ENCODE measurements at regions not wholly inside any gene's neighbourhood (a gene's known extent, or its start where the extent isn't known, plus 50 kb on each side); places are given as distances from the start of the nearest gene placed in this dataset.

GRCh38 chr5:96565582-96566265 is 96.5 kb upstream of the CAST start:
- Histone ChIP-seq H2BK12ac (ENCODE audit: low read depth, low read length) (no peak overlapping the region), H3K56ac (replicated peaks; ENCODE audit: insufficient read length, low read depth, low read length) (no peak overlapping the region), H3K14ac (ENCODE audit: insufficient read length) (no peak overlapping the region), H3K4me1 (replicated peaks in 1 of 4; ENCODE audit: control insufficient read depth in 3 of 4, insufficient read depth in 4 of 4, low read length in 3 of 4) (no peaks in the 10 kb centered on the region), H3K23ac (ENCODE audit: insufficient read length) (no peak overlapping the region), H2BK5ac (ENCODE audit: low read depth, low read length) (no peak overlapping the region), H2BK20ac (ENCODE audit: low read length) (no peak overlapping the region), H4K91ac (replicated peaks; ENCODE audit: insufficient read length, low read length) (no peak overlapping the region), H2BK120ac (replicated peaks; ENCODE audit: low read depth, low read length) (no peak overlapping the region), H2BK15ac (ENCODE audit: low read length) (no peak overlapping the region), H2AK5ac (ENCODE audit: low read depth, low read length) (no peak overlapping the region), H3K4me3 (ENCODE audit: extremely low read depth in 1 of 4, insufficient read depth in 2 of 4, low read depth in 3 of 4, low read length in 4 of 4) (no peak overlapping the region), H3K9ac (replicated peaks in 1 of 4; ENCODE audit: extremely low read depth in 1 of 4, low read depth in 3 of 4, low read length in 3 of 4) (no peak overlapping the region), H3K27ac (ENCODE audit: low read depth, low read length) (no peak overlapping the region), H2AFZ (ENCODE audit: low read length) (no peak overlapping the region), H4K20me1 (replicated peaks in 1 of 2; ENCODE audit: control insufficient read depth in 1 of 2, insufficient read depth in 2 of 2, low read length in 2 of 2) (no peaks in the 10 kb centered on the region), H4K5ac (ENCODE audit: insufficient read length, low read depth, low read length) (no peak overlapping the region), H3K4ac (replicated peaks; ENCODE audit: insufficient read length, low read depth, low read length) (no peak overlapping the region), H3K18ac (ENCODE audit: extremely low read depth, low read length) (no peak overlapping the region), H3K79me1 (ENCODE audit: low read depth, low read length) (no peaks in the 10 kb centered on the region), H3K27me3 (replicated peaks in 1 of 4; ENCODE audit: control insufficient read depth in 3 of 4, extremely low read depth in 1 of 4, insufficient read depth in 3 of 4, low read length in 3 of 4) (no peaks in the 10 kb centered on the region), H4K8ac (ENCODE audit: extremely low read depth, insufficient read depth, low read length) (no peak overlapping the region), H3K79me2 (ENCODE audit: control insufficient read depth in 1 of 2, insufficient read depth in 2 of 2, low read length in 2 of 2) (no peaks in the 10 kb centered on the region), H3K23me2 (ENCODE audit: low read depth, low read length) (no peaks in the 10 kb centered on the region), H3K9me3 (ENCODE audit: insufficient read depth in 2 of 2, low read depth in 1 of 2, low read length in 1 of 2) (no peaks in the 10 kb centered on the region), H3K4me2 (ENCODE audit: insufficient read depth in 1 of 2, low read depth in 2 of 2, low read length in 2 of 2) (no peak overlapping the region), H3K36me3 (ENCODE audit: control insufficient read depth in 2 of 4, insufficient read depth in 4 of 4, low read length in 3 of 4) (no peaks in the 10 kb centered on the region)
- POLR2A ChIA-PET (ENCODE audit: partially characterized antibody) = no interaction called here
- CTCF ChIA-PET (ENCODE audit: partially characterized antibody) = interaction anchor here (1.4 kb wide), 1 partner anchor 30 kb away, joined by 6 read pairs; no protein-coding TSS in a partner anchor
- FAIRE-seq (no peak), DNase-seq (ENCODE audit: low read depth in 1 of 2, low spot score in 2 of 2) (no peak)
- 0 out of 2 replicates have a peak, but pooled peaks have one; percentile 9 for TF ChIP-seq MAFK (IDR thresholded peaks at IDR 0.05; ENCODE audit: low read depth, low read length)
- peak; percentile 48; the same call in 1 of the 2 replicates for TF ChIP-seq BACH1 (IDR thresholded peaks at IDR 0.05; ENCODE audit: low read length)
- TF ChIP-seq TEAD4 (IDR thresholded peaks at IDR 0.05; ENCODE audit: low read depth, low read length) = no peak
- WGBS, 2 experiments (ENCODE audit: extremely low coverage in 1 of 2, insufficient coverage in 1 of 2, insufficient read length in 1 of 2, insufficient replicate concordance in 2 of 2, low coverage in 1 of 2, low lambda C conversion rate in 2 of 2, missing lambda C conversion rate in 1 of 2) = 88% methylated on average over 8 of the region's 8 CpGs; no CpG with 5 or more reads in 1 of the 2 experiments

All from H1 (cell line).